Vagina (tissue), 2 donors: ENCODE measurements at regions not wholly inside any gene's neighbourhood (a gene's known extent, or its start where the extent isn't known, plus 50 kb on each side); places are given as distances from the start of the nearest gene placed in this dataset.
"Not testable (repeated sequence)": the region's sequence is repeated elsewhere in the genome, so short reads cannot be mapped to it uniquely, and the experiment has no call there.

Experiments used
- DNase-seq, 2 donors: peaks; one replicate each; pipeline ENCODE4 v3.0.0-alpha.2; 2017; ENCODE audit errors: extremely low spot score in 2 of 2
- H3K27ac ChIP-seq: fragments of 200-600 bp; sonication (generic); one replicate; pipeline ENCODE4 v1.5.1; 2019
- H3K27me3 ChIP-seq: fragments of 200-600 bp; sonication (generic); one replicate; pipeline ENCODE4 v1.5.1; 2019
- H3K36me3 ChIP-seq, 2 donors: fragments of 200-600 bp; sonication (generic); one replicate each; pipeline ENCODE4 v1.5.1; 2017 to 2019
- H3K4me1 ChIP-seq: fragments of 200-600 bp; sonication (generic); one replicate; pipeline ENCODE4 v1.5.1; 2019
- H3K4me3 ChIP-seq, 2 donors: fragments of 200-600 bp; sonication (generic); 1 replicate in 1 of 2; 2 replicates in 1 of 2; pipeline ENCODE4 v1.5.1; 2016 to 2019
- H3K9me3 ChIP-seq: fragments of 200-600 bp; sonication (generic); one replicate; pipeline ENCODE4 v1.5.1; 2019
- CTCF ChIP-seq, 3 experiments: fragments of 450-650 bp in 2 of 3; fragments of 200-600 bp in 1 of 3; sonication (generic) in 1 of 3; IDR thresholded peaks; one replicate each; pipeline ENCODE4 v1.5.1; 2017 to 2019; ENCODE audit warnings: antibody characterized with exemption in 3 of 3, mild to moderate bottlenecking in 2 of 3, moderate library complexity in 2 of 3
- POLR2A ChIP-seq, 2 donors: fragments of 450-650 bp; IDR thresholded peaks; one replicate each; pipeline ENCODE4 v1.6.1; 2017; ENCODE audit warnings: antibody characterized with exemption in 2 of 2, mild to moderate bottlenecking in 2 of 2, moderate library complexity in 2 of 2
- POLR2AphosphoS5 ChIP-seq, 2 donors: sonication (generic); formaldehyde crosslinking; IDR thresholded peaks; one replicate each; pipeline ENCODE4 v1.9.0; 2017; ENCODE audit warnings: antibody characterized with exemption in 2 of 2, mild to moderate bottlenecking in 2 of 2, low read depth in 1 of 2; ENCODE audit not compliant: insufficient read depth in 1 of 2
- intact Hi-C: fragments of 100-400 bp; cut with DNase I; formaldehyde crosslinking; loops from one replicate; pipeline ENCODE4 v1.15.1; 2023

GRCh38 chr7:13803134-13803533 lies 186.3 kb downstream of the ETV1 start:
- intact Hi-C loops = no loop called here
- H3K4me1 ChIP-seq = no peaks in the 10 kb centered on the region
- DNase-seq = no peak
- H3K9me3 ChIP-seq = no peaks in the 10 kb centered on the region
- no peaks in the 10 kb centered on the region for H3K36me3 ChIP-seq
- TF ChIP-seq CTCF (IDR thresholded peaks at IDR 0.05) (no peak), POLR2AphosphoS5 (IDR thresholded peaks at IDR 0.05; ENCODE audit: insufficient read depth in 1 of 2, low read depth in 1 of 2) (no peak), POLR2A (IDR thresholded peaks at IDR 0.05) (no peak)
- H3K27ac ChIP-seq = no peak overlapping the region
- no peaks in the 10 kb centered on the region for H3K27me3 ChIP-seq
- H3K4me3 ChIP-seq = no peak overlapping the region

- H3K4me3 ChIP-seq, H3K27me3 ChIP-seq, intact Hi-C loops, H3K9me3 ChIP-seq, H3K27ac ChIP-seq, H3K4me1 ChIP-seq, DNase-seq, H3K36me3 ChIP-seq: not testable (repeated sequence)
These were observed 183.2 kb downstream of the ETV1 start for GRCh38 chr7:13806089-13806867.

- intact Hi-C loops, H3K9me3 ChIP-seq, H3K36me3 ChIP-seq, H3K4me3 ChIP-seq, H3K4me1 ChIP-seq, DNase-seq, H3K27ac ChIP-seq, H3K27me3 ChIP-seq: not testable (repeated sequence)
These were observed 172.2 kb downstream of the ETV1 start for GRCh38 chr7:13817230-13817629.

GRCh38 chr7:13821152-13821787 lies 168.2 kb downstream of the ETV1 start:
- TF ChIP-seq CTCF (IDR thresholded peaks at IDR 0.05) (no peak), POLR2A (IDR thresholded peaks at IDR 0.05) (no peak), POLR2AphosphoS5 (IDR thresholded peaks at IDR 0.05; ENCODE audit: insufficient read depth in 1 of 2, low read depth in 1 of 2) (no peak)
- no peak overlapping the region for H3K4me3 ChIP-seq
- H3K4me1 ChIP-seq = no peaks in the 10 kb centered on the region
- H3K27me3 ChIP-seq = no peaks in the 10 kb centered on the region
- intact Hi-C loops = no loop called here
- H3K36me3 ChIP-seq = no peaks in the 10 kb centered on the region
- no peak for DNase-seq
- H3K27ac ChIP-seq = no peak overlapping the region
- H3K9me3 ChIP-seq = no peaks in the 10 kb centered on the region

- H3K4me3 ChIP-seq = no peak overlapping the region
- no peaks in the 10 kb centered on the region for H3K36me3 ChIP-seq
- no peak for DNase-seq
- H3K4me1 ChIP-seq = no peaks in the 10 kb centered on the region
- intact Hi-C loops = no loop called here
- H3K27me3 ChIP-seq = no peaks in the 10 kb centered on the region
- H3K27ac ChIP-seq = no peak overlapping the region
- no peak for TF ChIP-seq POLR2AphosphoS5 (IDR thresholded peaks at IDR 0.05; ENCODE audit: insufficient read depth in 1 of 2, low read depth in 1 of 2)
- no peak for TF ChIP-seq POLR2A (IDR thresholded peaks at IDR 0.05)
- TF ChIP-seq CTCF (IDR thresholded peaks at IDR 0.05) = no peak
- H3K9me3 ChIP-seq = no peaks in the 10 kb centered on the region
These were observed 166.8 kb downstream of the ETV1 start for GRCh38 chr7:13822678-13823077.

- no peak for DNase-seq
These were observed 162.7 kb downstream of the ETV1 start for GRCh38 chr7:13826752-13827151.

More at GRCh38 chr7:13826752-13827151, 162.7 kb downstream of the ETV1 start:
- no peak for TF ChIP-seq POLR2A (IDR thresholded peaks at IDR 0.05)
- H3K4me1 ChIP-seq = no peaks in the 10 kb centered on the region
- no peaks in the 10 kb centered on the region for H3K9me3 ChIP-seq
- no peak overlapping the region for H3K27ac ChIP-seq
- H3K27me3 ChIP-seq = no peaks in the 10 kb centered on the region
- H3K4me3 ChIP-seq = no peak overlapping the region
- H3K36me3 ChIP-seq = no peaks in the 10 kb centered on the region
- intact Hi-C loops = no loop called here
